ENCODE measurements at regions not wholly inside any gene's neighbourhood (a gene's known extent, or its start where the extent isn't known, plus 50 kb on each side); places are given as distances from the start of the nearest gene placed in this dataset.

GRCh38 chr13:73250061-73250460 lies 191.3 kb downstream of the KLF5 start:
- no peak for DNase-seq (ENCODE audit: low spot score)
- no peak for TF ChIP-seq CTCF (IDR thresholded peaks at IDR 0.05; ENCODE audit: extremely low read depth, insufficient read depth, missing control alignments)
- in situ Hi-C loops (cut with MboI; ENCODE audit: low pct_unique_long_range_greater_than_20kb, low sequenced_read_pairs, unreplicated experiment), result no loop called here

- in situ Hi-C loops (cut with MboI; ENCODE audit: low pct_unique_long_range_greater_than_20kb, low sequenced_read_pairs, unreplicated experiment), result no loop called here
- no peak for DNase-seq (ENCODE audit: low spot score)
- no peak for TF ChIP-seq CTCF (IDR thresholded peaks at IDR 0.05; ENCODE audit: extremely low read depth, insufficient read depth, missing control alignments)
These were observed 190.1 kb downstream of the KLF5 start for GRCh38 chr13:73248711-73249580.

- TF ChIP-seq CTCF (IDR thresholded peaks at IDR 0.05; ENCODE audit: extremely low read depth, insufficient read depth, missing control alignments), result no peak
- no peak for DNase-seq (ENCODE audit: low spot score)
- in situ Hi-C loops (cut with MboI; ENCODE audit: low pct_unique_long_range_greater_than_20kb, low sequenced_read_pairs, unreplicated experiment), result no loop called here
These were observed 189.3 kb downstream of the KLF5 start for GRCh38 chr13:73248154-73248553.

- no peak for TF ChIP-seq CTCF (IDR thresholded peaks at IDR 0.05; ENCODE audit: extremely low read depth, insufficient read depth, missing control alignments)
- in situ Hi-C loops (cut with MboI; ENCODE audit: low pct_unique_long_range_greater_than_20kb, low sequenced_read_pairs, unreplicated experiment), result no loop called here
- no peak for DNase-seq (ENCODE audit: low spot score)
These were observed 186.4 kb downstream of the KLF5 start for GRCh38 chr13:73245246-73245645.

- in situ Hi-C loops (cut with MboI; ENCODE audit: low pct_unique_long_range_greater_than_20kb, low sequenced_read_pairs, unreplicated experiment), result no loop called here
- DNase-seq (ENCODE audit: low spot score), result no peak
- no peak for TF ChIP-seq CTCF (IDR thresholded peaks at IDR 0.05; ENCODE audit: extremely low read depth, insufficient read depth, missing control alignments)
These were observed 185.7 kb downstream of the KLF5 start for GRCh38 chr13:73244467-73244866.

- in situ Hi-C loops (cut with MboI; ENCODE audit: low pct_unique_long_range_greater_than_20kb, low sequenced_read_pairs, unreplicated experiment), result no loop called here
- no peak for DNase-seq (ENCODE audit: low spot score)
- no peak for TF ChIP-seq CTCF (IDR thresholded peaks at IDR 0.05; ENCODE audit: extremely low read depth, insufficient read depth, missing control alignments)
These were observed 183.8 kb downstream of the KLF5 start for GRCh38 chr13:73242515-73243015.
